ENCODE measurements at regions not wholly inside any gene's neighbourhood (a gene's known extent, or its start where the extent isn't known, plus 50 kb on each side); places are given as distances from the start of the nearest gene placed in this dataset.

DNA sequence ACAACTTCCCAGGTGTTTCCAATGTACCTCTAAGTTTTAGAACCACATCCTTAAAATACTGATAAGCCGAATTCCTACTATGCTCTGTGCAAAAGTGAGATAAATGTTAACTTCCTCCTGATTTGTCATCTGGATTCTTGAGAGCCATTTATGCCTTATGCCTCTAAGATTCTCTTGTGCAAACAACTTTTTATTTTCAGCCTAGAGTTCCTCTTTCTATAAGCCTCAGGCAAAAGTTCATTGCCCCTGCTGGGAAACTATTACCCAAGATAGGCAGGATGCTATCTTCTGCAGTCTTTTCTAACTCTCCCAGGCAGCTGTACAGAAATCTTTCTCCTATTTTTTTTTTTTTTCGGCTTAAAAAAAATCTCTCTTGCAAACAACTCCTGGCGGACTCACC is 216.1 kb downstream of the KCNJ3 start:
- ChIA-PET POLR2A (ENCODE audit: unreplicated experiment) (no interaction called here), CTCF (no interaction called here)
- peaks cover 4% of the 10 kb centered on the region; the same call in 1 of the 2 replicates for H3K9me3 ChIP-seq (ENCODE audit: control insufficient read depth, insufficient read depth, low read length)
- H2AK5ac ChIP-seq (ENCODE audit: low read depth, low read length) = no peak overlapping the region
- H3K4me2 ChIP-seq (ENCODE audit: low read depth, low read length) = no peak overlapping the region
- H3K27me3 ChIP-seq (ENCODE audit: control insufficient read depth, insufficient read depth, low read length) = no peaks in the 10 kb centered on the region
- H4K8ac ChIP-seq (ENCODE audit: low read depth in 2 of 2, low read length in 2 of 2) = no peak overlapping the region
- no peak overlapping the region for H3K4me3 ChIP-seq (ENCODE audit: insufficient read depth, low read depth, low read length)
- TF ChIP-seq, protein P1, sequence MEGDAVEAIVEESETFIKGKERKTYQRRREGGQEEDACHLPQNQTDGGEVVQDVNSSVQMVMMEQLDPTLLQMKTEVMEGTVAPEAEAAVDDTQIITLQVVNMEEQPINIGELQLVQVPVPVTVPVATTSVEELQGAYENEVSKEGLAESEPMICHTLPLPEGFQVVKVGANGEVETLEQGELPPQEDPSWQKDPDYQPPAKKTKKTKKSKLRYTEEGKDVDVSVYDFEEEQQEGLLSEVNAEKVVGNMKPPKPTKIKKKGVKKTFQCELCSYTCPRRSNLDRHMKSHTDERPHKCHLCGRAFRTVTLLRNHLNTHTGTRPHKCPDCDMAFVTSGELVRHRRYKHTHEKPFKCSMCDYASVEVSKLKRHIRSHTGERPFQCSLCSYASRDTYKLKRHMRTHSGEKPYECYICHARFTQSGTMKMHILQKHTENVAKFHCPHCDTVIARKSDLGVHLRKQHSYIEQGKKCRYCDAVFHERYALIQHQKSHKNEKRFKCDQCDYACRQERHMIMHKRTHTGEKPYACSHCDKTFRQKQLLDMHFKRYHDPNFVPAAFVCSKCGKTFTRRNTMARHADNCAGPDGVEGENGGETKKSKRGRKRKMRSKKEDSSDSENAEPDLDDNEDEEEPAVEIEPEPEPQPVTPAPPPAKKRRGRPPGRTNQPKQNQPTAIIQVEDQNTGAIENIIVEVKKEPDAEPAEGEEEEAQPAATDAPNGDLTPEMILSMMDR (conservative IDR thresholded peaks at IDR 0.05; ENCODE audit: low read depth, low read length) = no peak
- TF ChIP-seq CEBPB (IDR thresholded peaks at IDR 0.05; ENCODE audit: low read depth, low read length) = no peak
- no peak for TF ChIP-seq POLR2A (IDR thresholded peaks at IDR 0.05; ENCODE audit: low read depth, low read length)
- no peak for TF ChIP-seq RAD21 (IDR thresholded peaks at IDR 0.05; ENCODE audit: low read length)
- TF ChIP-seq SMC3 (IDR thresholded peaks at IDR 0.05; ENCODE audit: low read depth, low read length) = no peak
- no peak for TF ChIP-seq NFE2L2 (IDR thresholded peaks at IDR 0.05; ENCODE audit: low read depth, low read length)
- TF ChIP-seq, protein P2, sequence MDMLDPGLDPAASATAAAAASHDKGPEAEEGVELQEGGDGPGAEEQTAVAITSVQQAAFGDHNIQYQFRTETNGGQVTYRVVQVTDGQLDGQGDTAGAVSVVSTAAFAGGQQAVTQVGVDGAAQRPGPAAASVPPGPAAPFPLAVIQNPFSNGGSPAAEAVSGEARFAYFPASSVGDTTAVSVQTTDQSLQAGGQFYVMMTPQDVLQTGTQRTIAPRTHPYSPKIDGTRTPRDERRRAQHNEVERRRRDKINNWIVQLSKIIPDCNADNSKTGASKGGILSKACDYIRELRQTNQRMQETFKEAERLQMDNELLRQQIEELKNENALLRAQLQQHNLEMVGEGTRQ (IDR thresholded peaks at IDR 0.05; ENCODE audit: low read depth, low read length) = no peak
- TF ChIP-seq MXI1 (IDR thresholded peaks at IDR 0.05; ENCODE audit: borderline replicate concordance, low read depth, low read length) = no peak
- no peak for TF ChIP-seq FOS (IDR thresholded peaks at IDR 0.05; ENCODE audit: low read depth, low read length)
- TF ChIP-seq MAFK (IDR thresholded peaks at IDR 0.05; ENCODE audit: low read depth, low read length) = no peak
- no peak for TF ChIP-seq RCOR1 (IDR thresholded peaks at IDR 0.05; ENCODE audit: insufficient replicate concordance, low read length)
- no peak for TF ChIP-seq MAZ (IDR thresholded peaks at IDR 0.05; ENCODE audit: borderline replicate concordance, low read depth, low read length)
- TF ChIP-seq, protein P3, sequence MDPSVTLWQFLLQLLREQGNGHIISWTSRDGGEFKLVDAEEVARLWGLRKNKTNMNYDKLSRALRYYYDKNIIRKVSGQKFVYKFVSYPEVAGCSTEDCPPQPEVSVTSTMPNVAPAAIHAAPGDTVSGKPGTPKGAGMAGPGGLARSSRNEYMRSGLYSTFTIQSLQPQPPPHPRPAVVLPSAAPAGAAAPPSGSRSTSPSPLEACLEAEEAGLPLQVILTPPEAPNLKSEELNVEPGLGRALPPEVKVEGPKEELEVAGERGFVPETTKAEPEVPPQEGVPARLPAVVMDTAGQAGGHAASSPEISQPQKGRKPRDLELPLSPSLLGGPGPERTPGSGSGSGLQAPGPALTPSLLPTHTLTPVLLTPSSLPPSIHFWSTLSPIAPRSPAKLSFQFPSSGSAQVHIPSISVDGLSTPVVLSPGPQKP (IDR thresholded peaks at IDR 0.05; ENCODE audit: borderline replicate concordance, low read depth, low read length) = no peak
- TF ChIP-seq CHD1 (IDR thresholded peaks at IDR 0.05; ENCODE audit: low read depth, low read length) = no peak
- no peak for TF ChIP-seq BHLHE40 (IDR thresholded peaks at IDR 0.05; ENCODE audit: low read depth, low read length)
- TF ChIP-seq RFX5 (IDR thresholded peaks at IDR 0.05; ENCODE audit: low read depth, low read length) = no peak
- H3K14ac ChIP-seq (replicated peaks; ENCODE audit: low read depth, low read length) = no peak overlapping the region
- intact Hi-C loops (cut with micrococcal nuclease) (no loop called here), in situ Hi-C loops (cut with MboI; ENCODE audit: low sequenced_read_pairs) (no loop called here), dilution Hi-C loops (cut with HindIII; ENCODE audit: low sequenced_read_pairs, unreplicated experiment) (no loop called here)
- H2BK20ac ChIP-seq (ENCODE audit: low read depth, low read length) = no peak overlapping the region
- no peaks in the 10 kb centered on the region for H4K20me1 ChIP-seq (ENCODE audit: insufficient read depth, low read length)
- no peaks in the 10 kb centered on the region for H3K9me1 ChIP-seq (ENCODE audit: insufficient read depth, low read length)
- no peak for DNase-seq
- H2AK9ac ChIP-seq (replicated peaks; ENCODE audit: low read depth, low read length, poor library complexity) = no peak overlapping the region
- no peaks in the 10 kb centered on the region for H3K4me1 ChIP-seq (ENCODE audit: control insufficient read depth, insufficient read depth, low read length)
- H2BK120ac ChIP-seq (ENCODE audit: low read depth, low read length) = no peak overlapping the region
- H3K23ac ChIP-seq (ENCODE audit: low read depth, low read length) = no peak overlapping the region
- H3K27ac ChIP-seq (ENCODE audit: insufficient read depth, low read length) = no peak overlapping the region
- no peaks in the 10 kb centered on the region for H3K79me1 ChIP-seq (ENCODE audit: low read depth in 1 of 2, low read length in 2 of 2)
- BruUV-seq (replicated peaks) = no TSS peak
- ATAC-seq (ENCODE audit: low read depth) = no peak
- H3K56ac ChIP-seq (ENCODE audit: extremely low read depth, insufficient read depth, low read length) = no peak overlapping the region
- 40% methylated on average over 1 of the region's 3 CpGs; no CpG with 5 or more reads in 1 of the 2 experiments for WGBS, 2 experiments (ENCODE audit: extremely low coverage in 2 of 2, insufficient read length in 1 of 2)
- H2BK15ac ChIP-seq (ENCODE audit: low read depth, low read length) = no peak overlapping the region
- H4K91ac ChIP-seq (ENCODE audit: insufficient read depth, low read depth, low read length) = no peak overlapping the region
- H3K4ac ChIP-seq (ENCODE audit: low read depth, low read length) = no peak overlapping the region
- H2AFZ ChIP-seq (replicated peaks; ENCODE audit: low read length, poor library complexity) = no peak overlapping the region
- no peak overlapping the region for H2BK5ac ChIP-seq (ENCODE audit: low read depth, low read length, poor library complexity, severe bottlenecking)
- no peak overlapping the region for H4K5ac ChIP-seq (ENCODE audit: low read depth, low read length)
- H3K18ac ChIP-seq (ENCODE audit: low read depth, low read length) = no peak overlapping the region
- no peaks in the 10 kb centered on the region for H3K36me3 ChIP-seq (ENCODE audit: control insufficient read depth, insufficient read depth, low read length)
- H3K9ac ChIP-seq (ENCODE audit: low read depth, low read length) = no peak overlapping the region

Data from IMR-90 (cell line).